ENCODE measurements at regions not wholly inside any gene's neighbourhood (a gene's known extent, or its start where the extent isn't known, plus 50 kb on each side); places are given as distances from the start of the nearest gene placed in this dataset.

DNA sequence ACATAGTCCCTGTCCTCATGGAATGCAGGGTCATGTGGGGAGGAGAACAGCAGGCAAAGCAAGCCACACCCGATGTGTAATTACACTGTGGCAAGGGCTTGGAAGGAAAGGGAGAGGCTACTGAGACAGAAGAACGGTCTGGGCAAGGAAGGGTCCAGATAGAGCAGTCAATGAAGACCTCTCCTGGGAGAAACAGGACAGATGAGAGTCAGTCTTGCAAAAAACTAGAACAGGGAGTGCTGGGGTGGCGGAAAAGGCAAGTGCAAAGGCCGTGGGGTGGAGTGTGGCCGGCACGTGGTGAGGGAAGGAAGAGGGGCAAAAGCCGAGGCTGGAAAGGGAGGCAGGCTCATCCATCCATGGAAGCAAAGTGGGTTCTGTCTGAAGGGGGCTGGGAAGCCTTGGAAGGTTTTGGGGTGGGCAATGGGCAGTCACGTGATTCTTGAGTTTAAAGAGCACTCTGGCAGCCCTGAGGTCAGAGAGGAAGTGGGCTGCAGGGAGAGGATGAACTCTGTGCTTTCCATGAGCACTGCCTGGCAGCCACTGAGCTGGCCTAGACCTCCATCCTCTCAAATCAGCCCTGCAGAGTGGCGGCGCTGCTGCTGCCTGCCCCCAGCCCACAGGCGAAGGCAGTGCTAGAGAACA is 182.2 kb downstream of the INHBB start:
- TF ChIP-seq EZH2 (IDR thresholded peaks at IDR 0.05; ENCODE audit: borderline replicate concordance, low read length) = no peak
- TF ChIP-seq, protein P1, sequence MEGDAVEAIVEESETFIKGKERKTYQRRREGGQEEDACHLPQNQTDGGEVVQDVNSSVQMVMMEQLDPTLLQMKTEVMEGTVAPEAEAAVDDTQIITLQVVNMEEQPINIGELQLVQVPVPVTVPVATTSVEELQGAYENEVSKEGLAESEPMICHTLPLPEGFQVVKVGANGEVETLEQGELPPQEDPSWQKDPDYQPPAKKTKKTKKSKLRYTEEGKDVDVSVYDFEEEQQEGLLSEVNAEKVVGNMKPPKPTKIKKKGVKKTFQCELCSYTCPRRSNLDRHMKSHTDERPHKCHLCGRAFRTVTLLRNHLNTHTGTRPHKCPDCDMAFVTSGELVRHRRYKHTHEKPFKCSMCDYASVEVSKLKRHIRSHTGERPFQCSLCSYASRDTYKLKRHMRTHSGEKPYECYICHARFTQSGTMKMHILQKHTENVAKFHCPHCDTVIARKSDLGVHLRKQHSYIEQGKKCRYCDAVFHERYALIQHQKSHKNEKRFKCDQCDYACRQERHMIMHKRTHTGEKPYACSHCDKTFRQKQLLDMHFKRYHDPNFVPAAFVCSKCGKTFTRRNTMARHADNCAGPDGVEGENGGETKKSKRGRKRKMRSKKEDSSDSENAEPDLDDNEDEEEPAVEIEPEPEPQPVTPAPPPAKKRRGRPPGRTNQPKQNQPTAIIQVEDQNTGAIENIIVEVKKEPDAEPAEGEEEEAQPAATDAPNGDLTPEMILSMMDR (IDR thresholded peaks at IDR 0.05; ENCODE audit: low read length) = no peak

Measured in OCI-LY1 (cell line).